BJ (cell line): ENCODE measurements at regions not wholly inside any gene's neighbourhood (a gene's known extent, or its start where the extent isn't known, plus 50 kb on each side); places are given as distances from the start of the nearest gene placed in this dataset.

Experiments used
- CTCF ChIA-PET: fragments of 350-600 bp; formaldehyde crosslinking; extraction: SDS; loops from one replicate; lab custom pipeline; 2021; ENCODE audit warnings: antibody characterized with exemption, inconsistent platforms; lab: Yijun Ruan, JAX
- POLR2A ChIA-PET: fragments of 300-600 bp; sonication (Branson Sonifier 250); formaldehyde crosslinking; extraction: SDS; loops from one replicate; lab custom pipeline; 2021; ENCODE audit warnings: antibody characterized with exemption; lab: Charles Lee
- DNase-seq: peaks from one replicate; pipeline ENCODE4 v3.0.0-alpha.2; 2011; ENCODE audit warnings: low read depth
- H3K27me3 ChIP-seq: 2 replicates; pipeline ENCODE4 v1.6.0; 2011; ENCODE audit warnings: low read length; ENCODE audit not compliant: control insufficient read depth, insufficient read depth
- H3K36me3 ChIP-seq: 2 replicates; pipeline ENCODE4 v1.5.1; 2011; ENCODE audit warnings: low read length; ENCODE audit not compliant: control insufficient read depth, insufficient read depth
- H3K4me3 ChIP-seq: 2 replicates; pipeline ENCODE4 v1.5.1; 2011; ENCODE audit warnings: low read depth, mild to moderate bottlenecking, control low read depth, low read length
- TF ChIP-seq, protein P1 (sequence below): IDR thresholded peaks from 2 replicates; pipeline ENCODE4 v1.5.1; 2011; ENCODE audit warnings: low read depth, mild to moderate bottlenecking, control low read depth, inconsistent platforms, low read length, moderate library complexity; ENCODE audit not compliant: insufficient read depth

- Histone ChIP-seq H3K27me3 (peaks cover 3% of the 10 kb centered on the region; the same call in 1 of the 2 replicates), H3K4me3 (no peak overlapping the region), H3K36me3 (no peaks in the 10 kb centered on the region)
- CTCF ChIA-PET, result no interaction called here
- no peak for DNase-seq
- POLR2A ChIA-PET, result interaction anchor here (0.6 kb wide), 1 partner anchor 476 kb away, joined by 3 read pairs; no protein-coding TSS in a partner anchor
- TF ChIP-seq, protein P1, sequence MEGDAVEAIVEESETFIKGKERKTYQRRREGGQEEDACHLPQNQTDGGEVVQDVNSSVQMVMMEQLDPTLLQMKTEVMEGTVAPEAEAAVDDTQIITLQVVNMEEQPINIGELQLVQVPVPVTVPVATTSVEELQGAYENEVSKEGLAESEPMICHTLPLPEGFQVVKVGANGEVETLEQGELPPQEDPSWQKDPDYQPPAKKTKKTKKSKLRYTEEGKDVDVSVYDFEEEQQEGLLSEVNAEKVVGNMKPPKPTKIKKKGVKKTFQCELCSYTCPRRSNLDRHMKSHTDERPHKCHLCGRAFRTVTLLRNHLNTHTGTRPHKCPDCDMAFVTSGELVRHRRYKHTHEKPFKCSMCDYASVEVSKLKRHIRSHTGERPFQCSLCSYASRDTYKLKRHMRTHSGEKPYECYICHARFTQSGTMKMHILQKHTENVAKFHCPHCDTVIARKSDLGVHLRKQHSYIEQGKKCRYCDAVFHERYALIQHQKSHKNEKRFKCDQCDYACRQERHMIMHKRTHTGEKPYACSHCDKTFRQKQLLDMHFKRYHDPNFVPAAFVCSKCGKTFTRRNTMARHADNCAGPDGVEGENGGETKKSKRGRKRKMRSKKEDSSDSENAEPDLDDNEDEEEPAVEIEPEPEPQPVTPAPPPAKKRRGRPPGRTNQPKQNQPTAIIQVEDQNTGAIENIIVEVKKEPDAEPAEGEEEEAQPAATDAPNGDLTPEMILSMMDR, result no peak
These were observed 152.0 kb downstream of the RPS24 start for GRCh38 chr10:78185693-78186055.

- TF ChIP-seq, protein P1, result no peak
- ChIA-PET CTCF (no interaction called here), POLR2A (no interaction called here)
- H3K36me3 ChIP-seq, result no peaks in the 10 kb centered on the region
- H3K4me3 ChIP-seq, result no peak overlapping the region
- DNase-seq, result no peak
- peaks cover 2% of the 10 kb centered on the region; the same call in 1 of the 2 replicates for H3K27me3 ChIP-seq
These were observed 152.9 kb downstream of the RPS24 start for GRCh38 chr10:78186572-78186971.

DNA sequence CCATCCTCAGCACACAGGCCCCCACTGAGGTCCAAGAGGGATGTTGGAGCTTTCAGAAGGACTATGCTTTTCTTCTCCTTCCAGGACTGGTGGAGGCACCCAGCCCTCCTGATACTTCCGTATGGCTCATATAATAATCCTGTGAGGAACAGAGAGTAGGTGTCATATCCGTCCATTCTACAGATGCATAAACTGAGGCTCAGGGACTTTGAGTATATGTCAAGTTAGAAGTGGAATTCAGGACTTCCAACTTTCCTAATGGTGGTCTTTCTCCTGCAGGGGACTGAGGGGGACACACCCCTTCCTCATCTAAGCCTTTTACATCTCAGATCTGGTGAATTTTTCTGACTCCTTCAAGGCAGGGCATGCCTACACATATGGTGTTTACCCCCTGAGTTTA, 153.7 kb downstream of the RPS24 start:
- ChIA-PET CTCF (no interaction called here), POLR2A (no interaction called here)
- no peak for DNase-seq
- Histone ChIP-seq H3K4me3 (no peak overlapping the region), H3K36me3 (no peaks in the 10 kb centered on the region), H3K27me3 (no peaks in the 10 kb centered on the region)
- TF ChIP-seq, protein P1, result no peak

DNA sequence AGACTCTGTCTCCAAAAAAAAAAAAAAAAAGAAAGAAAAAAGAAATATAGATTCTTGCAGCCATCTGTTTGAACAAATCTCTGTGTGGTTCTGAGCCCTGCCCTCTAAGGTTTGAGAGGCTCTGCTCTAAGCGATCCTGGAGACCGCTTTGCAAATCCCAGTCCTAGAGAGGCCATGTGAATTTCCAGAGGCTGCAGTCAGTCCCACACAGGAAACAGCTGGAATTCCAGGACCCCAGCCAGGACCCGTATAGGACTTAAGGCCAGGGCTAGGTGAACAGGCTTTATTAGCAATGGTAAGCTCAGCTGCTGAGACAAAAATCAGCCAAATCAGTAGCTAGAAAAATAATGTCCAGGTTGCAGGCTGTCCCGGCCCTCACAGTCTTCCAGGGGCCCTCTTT, 154.8 kb downstream of the RPS24 start:
- H3K27me3 ChIP-seq, result no peaks in the 10 kb centered on the region
- no peak overlapping the region for H3K4me3 ChIP-seq
- ChIA-PET POLR2A (no interaction called here), CTCF (no interaction called here)
- TF ChIP-seq, protein P1, result no peak
- no peaks in the 10 kb centered on the region for H3K36me3 ChIP-seq
- DNase-seq, result no peak

- POLR2A ChIA-PET, result no interaction called here
- CTCF ChIA-PET, result no interaction called here
These were observed 156.6 kb downstream of the RPS24 start for GRCh38 chr10:78190051-78190825.

More at GRCh38 chr10:78190051-78190825, 156.6 kb downstream of the RPS24 start:
- H3K4me3 ChIP-seq, result no peak overlapping the region
- TF ChIP-seq, protein P1, result no peak
- no peak for DNase-seq
- no peaks in the 10 kb centered on the region for H3K36me3 ChIP-seq
- no peaks in the 10 kb centered on the region for H3K27me3 ChIP-seq
